WTC11 (cell line): ENCODE measurements at regions not wholly inside any gene's neighbourhood (a gene's known extent, or its start where the extent isn't known, plus 50 kb on each side); places are given as distances from the start of the nearest gene placed in this dataset.

Source experiments
- ATAC-seq: fragments of 200-7000 bp; cut with Tn5 transposase; 2 replicates; pipeline ENCODE4 v1.10.0; 2021; ENCODE audit warnings: mild to moderate bottlenecking, moderate library complexity
- CTCF ChIA-PET: fragments of 300-600 bp; sonication (Branson Sonifier 250); formaldehyde crosslinking; loops from one replicate; lab custom pipeline; 2021; ENCODE audit warnings: antibody characterized with exemption; lab: Charles Lee
- POLR2A ChIA-PET: fragments of 350-600 bp; sonication (Branson Sonifier 250); formaldehyde crosslinking; loops from one replicate; lab custom pipeline; 2021; ENCODE audit warnings: antibody characterized with exemption; lab: Charles Lee
- DNase-seq: peaks from one replicate; pipeline ENCODE4 v3.0.0; 2021; ENCODE audit warnings: low spot score
- H3K27ac Mint-ChIP-seq: 2 replicates; pipeline ENCODE4 v1.8.0; 2021; ENCODE audit warnings: mixed read lengths
- H3K27me3 Mint-ChIP-seq: 2 replicates; pipeline ENCODE4 v1.8.0; 2021; ENCODE audit warnings: low read depth, mild to moderate bottlenecking, moderate library complexity, mixed read lengths
- H3K36me3 Mint-ChIP-seq: 2 replicates; pipeline ENCODE4 v1.8.0; 2021; ENCODE audit warnings: mixed read lengths
- H3K4me1 Mint-ChIP-seq: 2 replicates; pipeline ENCODE4 v1.8.0; 2022; ENCODE audit warnings: mixed read lengths
- H3K4me3 Mint-ChIP-seq: 2 replicates; pipeline ENCODE4 v1.8.0; 2021; ENCODE audit warnings: mild to moderate bottlenecking, moderate library complexity, mixed read lengths
- H3K9me3 Mint-ChIP-seq: 2 replicates; pipeline ENCODE4 v1.8.0; 2021; ENCODE audit warnings: mixed read lengths
- CREM ChIP-seq: sonication (generic); formaldehyde crosslinking; IDR thresholded peaks from 2 replicates; pipeline ENCODE4 v1.8.1; 2022; ENCODE audit warnings: mild to moderate bottlenecking, missing genetic modification reagents, moderate library complexity
- GABPB1 ChIP-seq: sonication (generic); formaldehyde crosslinking; IDR thresholded peaks from 2 replicates; pipeline ENCODE4 v1.8.1; 2023; ENCODE audit warnings: mild to moderate bottlenecking, missing genetic modification reagents
- GTF2I ChIP-seq: fragments of 250-450 bp; sonication (Bioruptor Pico); conservative IDR thresholded peaks from 2 replicates; pipeline ENCODE4 v1.4.0; 2021; ENCODE audit warnings: mild to moderate bottlenecking
- IRF2 ChIP-seq: sonication (generic); formaldehyde crosslinking; IDR thresholded peaks from 2 replicates; pipeline ENCODE4 v1.8.0; 2022; ENCODE audit warnings: low read depth, missing genetic modification reagents, borderline replicate concordance
- MXD4 ChIP-seq: fragments of 250-450 bp; sonication (Bioruptor Pico); IDR thresholded peaks from 2 replicates; pipeline ENCODE4 v1.8.0; 2021; ENCODE audit warnings: mild to moderate bottlenecking, moderate library complexity, borderline replicate concordance
- TCF7 ChIP-seq: sonication (generic); formaldehyde crosslinking; IDR thresholded peaks from 2 replicates; pipeline ENCODE4 v1.8.0; 2022; ENCODE audit warnings: mild to moderate bottlenecking, low read depth, missing genetic modification reagents, moderate library complexity
- ZNF232 ChIP-seq: sonication (generic); formaldehyde crosslinking; IDR thresholded peaks from 2 replicates; pipeline ENCODE4 v1.8.0; 2022; ENCODE audit warnings: mild to moderate bottlenecking, missing genetic modification reagents
- ZNF416 ChIP-seq: fragments of 250-450 bp; sonication (Bioruptor Pico); IDR thresholded peaks from 2 replicates; pipeline ENCODE4 v1.9.0; 2021; ENCODE audit warnings: mild to moderate bottlenecking, inconsistent platforms
- TF ChIP-seq, protein P1 (sequence below): fragments of 250-450 bp; sonication (Bioruptor Pico); conservative IDR thresholded peaks from 2 replicates; pipeline ENCODE4 v1.9.0; 2021; ENCODE audit warnings: mild to moderate bottlenecking
- TF ChIP-seq, protein P2 (sequence below): sonication (generic); formaldehyde crosslinking; IDR thresholded peaks from 2 replicates; pipeline ENCODE4 v1.8.1; 2022; ENCODE audit warnings: mild to moderate bottlenecking, moderate library complexity, missing genetic modification reagents
- TF ChIP-seq, protein P3 (sequence below): fragments of 250-450 bp; sonication (Bioruptor Pico); IDR thresholded peaks from 2 replicates; pipeline ENCODE4 v1.8.0; 2021; ENCODE audit warnings: mild to moderate bottlenecking
- TF ChIP-seq, protein P4 (sequence below): sonication (generic); formaldehyde crosslinking; IDR thresholded peaks from 2 replicates; pipeline ENCODE4 v1.8.1; 2023; ENCODE audit warnings: mild to moderate bottlenecking, moderate library complexity, missing genetic modification reagents
- TF ChIP-seq, protein P5 (sequence below): sonication (generic); formaldehyde crosslinking; IDR thresholded peaks from 2 replicates; pipeline ENCODE4 v1.8.1; 2023; ENCODE audit warnings: mild to moderate bottlenecking, missing genetic modification reagents, borderline replicate concordance
- TF ChIP-seq, protein P6 (sequence below): fragments of 200-600 bp; IDR thresholded peaks from 2 replicates; pipeline ENCODE4 v1.8.0; 2022; ENCODE audit warnings: antibody characterized with exemption
- TF ChIP-seq, protein P7 (sequence below): sonication (generic); formaldehyde crosslinking; IDR thresholded peaks from 2 replicates; pipeline ENCODE4 v1.8.0; 2022; ENCODE audit warnings: mild to moderate bottlenecking, missing genetic modification reagents

DNA sequence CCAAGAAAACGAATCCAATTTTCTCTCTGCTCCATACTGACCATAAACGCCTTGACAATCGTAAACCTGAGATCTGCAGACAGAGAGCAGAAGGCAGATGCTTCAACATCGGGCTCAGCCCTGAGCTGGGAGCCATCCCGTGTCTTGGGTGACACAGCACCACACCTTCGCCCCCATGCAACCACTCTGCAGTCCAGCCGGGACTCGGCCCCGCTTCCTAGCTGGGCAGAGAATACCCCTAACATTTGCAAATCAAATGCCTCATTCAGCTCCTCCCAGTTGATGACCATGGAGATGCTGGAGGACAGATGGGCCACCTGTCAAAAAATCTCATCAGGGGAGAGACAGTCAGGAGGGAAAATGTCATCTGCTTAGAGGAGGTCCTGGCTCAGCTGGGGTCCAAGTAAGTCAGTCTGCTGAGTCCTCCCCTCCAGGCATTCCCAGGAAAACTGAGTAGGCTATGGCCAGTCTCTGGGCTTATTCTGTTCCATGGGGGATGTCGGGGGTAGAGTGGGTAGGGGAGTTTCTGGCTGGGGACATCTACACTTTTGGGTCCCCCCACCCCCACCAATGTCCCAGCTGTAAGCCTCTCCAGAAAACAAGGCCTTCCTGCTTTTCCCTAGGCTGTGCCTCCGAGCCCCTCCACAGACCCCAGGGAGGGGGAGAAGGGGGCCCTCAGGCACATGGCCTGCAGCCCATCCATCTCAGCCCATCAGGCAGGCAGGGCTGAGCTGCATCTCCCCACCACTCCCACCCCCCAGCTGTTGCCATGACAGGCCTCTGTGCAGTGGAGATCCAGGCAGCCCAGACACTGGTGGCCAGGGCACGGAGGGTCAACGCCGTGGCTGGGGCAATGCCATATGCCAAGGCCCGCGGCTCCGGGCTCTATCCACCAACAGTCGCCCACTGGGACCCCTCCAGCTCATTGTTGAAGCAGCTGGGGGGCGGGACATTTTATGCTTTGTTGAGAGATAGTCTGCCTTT lies 158.6 kb downstream of the AXIN2 start:
- ChIA-PET CTCF (no interaction called here), POLR2A (no interaction called here)
- Mint-ChIP-seq H3K9me3 (no peaks in the 10 kb centered on the region; the same call in 1 of the 2 replicates), H3K36me3 (no peaks in the 10 kb centered on the region), H3K27me3 (no peaks in the 10 kb centered on the region), H3K27ac (no peak overlapping the region), H3K4me3 (no peak overlapping the region), H3K4me1 (peaks cover 14% of the 10 kb centered on the region)
- no peak for DNase-seq
- no peak for ATAC-seq
- TF ChIP-seq, protein P1, sequence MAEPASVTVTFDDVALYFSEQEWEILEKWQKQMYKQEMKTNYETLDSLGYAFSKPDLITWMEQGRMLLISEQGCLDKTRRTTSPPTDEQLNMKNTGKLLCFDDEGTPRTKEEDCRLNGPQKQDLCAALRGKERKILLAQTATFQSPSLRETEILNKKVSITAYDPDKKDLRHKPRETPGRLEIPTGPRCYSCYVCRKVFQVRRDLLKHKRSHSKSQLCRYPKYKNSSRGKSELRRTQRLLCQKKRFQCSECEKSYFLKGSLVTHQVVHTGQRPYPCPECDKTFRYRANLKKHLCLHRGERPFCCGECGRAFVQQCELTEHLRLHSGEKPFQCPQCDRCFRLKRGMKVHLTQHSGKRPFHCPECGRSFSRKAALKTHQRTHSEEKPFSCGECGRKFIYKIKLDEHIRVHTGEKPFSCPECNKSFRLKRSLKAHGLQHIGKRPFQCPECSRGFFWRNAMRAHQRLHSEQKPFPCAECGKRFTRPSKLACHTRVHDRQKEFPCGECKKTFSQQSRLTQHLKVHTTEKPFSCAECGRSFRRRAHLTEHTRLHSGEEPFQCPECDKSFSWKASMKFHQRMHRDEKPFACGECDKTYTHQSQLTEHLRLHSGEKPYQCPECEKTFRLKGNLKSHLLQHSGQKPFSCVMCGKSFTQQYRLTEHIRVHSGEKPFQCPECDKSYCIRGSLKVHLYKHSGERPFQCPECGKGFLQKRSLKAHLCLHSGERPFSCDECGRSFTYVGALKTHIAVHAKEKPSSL (CRISPR knock-in tag): no peak
- TF ChIP-seq ZNF232 (no peak), GTF2I (no peak), TCF7 (CRISPR knock-in tag) (no peak)
- TF ChIP-seq, protein P2, sequence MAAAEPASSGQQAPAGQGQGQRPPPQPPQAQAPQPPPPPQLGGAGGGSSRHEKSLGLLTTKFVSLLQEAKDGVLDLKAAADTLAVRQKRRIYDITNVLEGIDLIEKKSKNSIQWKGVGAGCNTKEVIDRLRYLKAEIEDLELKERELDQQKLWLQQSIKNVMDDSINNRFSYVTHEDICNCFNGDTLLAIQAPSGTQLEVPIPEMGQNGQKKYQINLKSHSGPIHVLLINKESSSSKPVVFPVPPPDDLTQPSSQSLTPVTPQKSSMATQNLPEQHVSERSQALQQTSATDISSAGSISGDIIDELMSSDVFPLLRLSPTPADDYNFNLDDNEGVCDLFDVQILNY: no peak
- TF ChIP-seq, protein P3, sequence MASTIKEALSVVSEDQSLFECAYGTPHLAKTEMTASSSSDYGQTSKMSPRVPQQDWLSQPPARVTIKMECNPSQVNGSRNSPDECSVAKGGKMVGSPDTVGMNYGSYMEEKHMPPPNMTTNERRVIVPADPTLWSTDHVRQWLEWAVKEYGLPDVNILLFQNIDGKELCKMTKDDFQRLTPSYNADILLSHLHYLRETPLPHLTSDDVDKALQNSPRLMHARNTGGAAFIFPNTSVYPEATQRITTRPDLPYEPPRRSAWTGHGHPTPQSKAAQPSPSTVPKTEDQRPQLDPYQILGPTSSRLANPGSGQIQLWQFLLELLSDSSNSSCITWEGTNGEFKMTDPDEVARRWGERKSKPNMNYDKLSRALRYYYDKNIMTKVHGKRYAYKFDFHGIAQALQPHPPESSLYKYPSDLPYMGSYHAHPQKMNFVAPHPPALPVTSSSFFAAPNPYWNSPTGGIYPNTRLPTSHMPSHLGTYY: no peak
- TF ChIP-seq, protein P4, sequence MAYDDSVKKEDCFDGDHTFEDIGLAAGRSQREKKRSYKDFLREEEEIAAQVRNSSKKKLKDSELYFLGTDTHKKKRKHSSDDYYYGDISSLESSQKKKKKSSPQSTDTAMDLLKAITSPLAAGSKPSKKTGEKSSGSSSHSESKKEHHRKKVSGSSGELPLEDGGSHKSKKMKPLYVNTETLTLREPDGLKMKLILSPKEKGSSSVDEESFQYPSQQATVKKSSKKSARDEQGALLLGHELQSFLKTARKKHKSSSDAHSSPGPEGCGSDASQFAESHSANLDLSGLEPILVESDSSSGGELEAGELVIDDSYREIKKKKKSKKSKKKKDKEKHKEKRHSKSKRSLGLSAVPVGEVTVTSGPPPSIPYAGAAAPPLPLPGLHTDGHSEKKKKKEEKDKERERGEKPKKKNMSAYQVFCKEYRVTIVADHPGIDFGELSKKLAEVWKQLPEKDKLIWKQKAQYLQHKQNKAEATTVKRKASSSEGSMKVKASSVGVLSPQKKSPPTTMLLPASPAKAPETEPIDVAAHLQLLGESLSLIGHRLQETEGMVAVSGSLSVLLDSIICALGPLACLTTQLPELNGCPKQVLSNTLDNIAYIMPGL (CRISPR knock-in tag): no peak
- TF ChIP-seq, protein P5, sequence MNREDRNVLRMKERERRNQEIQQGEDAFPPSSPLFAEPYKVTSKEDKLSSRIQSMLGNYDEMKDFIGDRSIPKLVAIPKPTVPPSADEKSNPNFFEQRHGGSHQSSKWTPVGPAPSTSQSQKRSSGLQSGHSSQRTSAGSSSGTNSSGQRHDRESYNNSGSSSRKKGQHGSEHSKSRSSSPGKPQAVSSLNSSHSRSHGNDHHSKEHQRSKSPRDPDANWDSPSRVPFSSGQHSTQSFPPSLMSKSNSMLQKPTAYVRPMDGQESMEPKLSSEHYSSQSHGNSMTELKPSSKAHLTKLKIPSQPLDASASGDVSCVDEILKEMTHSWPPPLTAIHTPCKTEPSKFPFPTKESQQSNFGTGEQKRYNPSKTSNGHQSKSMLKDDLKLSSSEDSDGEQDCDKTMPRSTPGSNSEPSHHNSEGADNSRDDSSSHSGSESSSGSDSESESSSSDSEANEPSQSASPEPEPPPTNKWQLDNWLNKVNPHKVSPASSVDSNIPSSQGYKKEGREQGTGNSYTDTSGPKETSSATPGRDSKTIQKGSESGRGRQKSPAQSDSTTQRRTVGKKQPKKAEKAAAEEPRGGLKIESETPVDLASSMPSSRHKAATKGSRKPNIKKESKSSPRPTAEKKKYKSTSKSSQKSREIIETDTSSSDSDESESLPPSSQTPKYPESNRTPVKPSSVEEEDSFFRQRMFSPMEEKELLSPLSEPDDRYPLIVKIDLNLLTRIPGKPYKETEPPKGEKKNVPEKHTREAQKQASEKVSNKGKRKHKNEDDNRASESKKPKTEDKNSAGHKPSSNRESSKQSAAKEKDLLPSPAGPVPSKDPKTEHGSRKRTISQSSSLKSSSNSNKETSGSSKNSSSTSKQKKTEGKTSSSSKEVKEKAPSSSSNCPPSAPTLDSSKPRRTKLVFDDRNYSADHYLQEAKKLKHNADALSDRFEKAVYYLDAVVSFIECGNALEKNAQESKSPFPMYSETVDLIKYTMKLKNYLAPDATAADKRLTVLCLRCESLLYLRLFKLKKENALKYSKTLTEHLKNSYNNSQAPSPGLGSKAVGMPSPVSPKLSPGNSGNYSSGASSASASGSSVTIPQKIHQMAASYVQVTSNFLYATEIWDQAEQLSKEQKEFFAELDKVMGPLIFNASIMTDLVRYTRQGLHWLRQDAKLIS (CRISPR knock-in tag): no peak

DNA sequence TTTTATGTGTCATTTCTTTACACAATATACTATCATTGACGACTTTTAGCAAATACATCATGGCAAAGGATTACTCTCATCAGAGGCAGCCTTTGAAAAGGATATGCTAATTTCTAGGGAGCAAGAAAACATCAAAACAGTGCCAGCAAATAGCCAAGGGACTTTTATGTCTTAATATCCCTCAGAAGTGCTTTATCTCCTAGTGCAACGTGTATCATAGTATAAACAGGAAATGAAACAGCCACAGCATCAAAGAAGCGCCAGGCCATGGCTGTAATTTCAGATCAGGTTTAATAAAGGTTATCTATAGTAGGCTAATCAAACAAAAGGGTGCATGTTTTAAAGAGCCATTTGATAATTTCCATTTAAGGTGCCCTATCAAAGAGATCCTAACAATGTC lies 159.9 kb downstream of the AXIN2 start:
- no peaks in the 10 kb centered on the region; the same call in 1 of the 2 replicates for H3K9me3 Mint-ChIP-seq
- H3K27me3 Mint-ChIP-seq: no peaks in the 10 kb centered on the region
- no peak overlapping the region for H3K4me3 Mint-ChIP-seq
- H3K36me3 Mint-ChIP-seq: no peaks in the 10 kb centered on the region
- DNase-seq (no peak), ATAC-seq (no peak)
- H3K27ac Mint-ChIP-seq: no peak overlapping the region
- peaks cover 14% of the 10 kb centered on the region for H3K4me1 Mint-ChIP-seq
- CTCF ChIA-PET: no interaction called here
- POLR2A ChIA-PET: no interaction called here
- TF ChIP-seq, protein P6, sequence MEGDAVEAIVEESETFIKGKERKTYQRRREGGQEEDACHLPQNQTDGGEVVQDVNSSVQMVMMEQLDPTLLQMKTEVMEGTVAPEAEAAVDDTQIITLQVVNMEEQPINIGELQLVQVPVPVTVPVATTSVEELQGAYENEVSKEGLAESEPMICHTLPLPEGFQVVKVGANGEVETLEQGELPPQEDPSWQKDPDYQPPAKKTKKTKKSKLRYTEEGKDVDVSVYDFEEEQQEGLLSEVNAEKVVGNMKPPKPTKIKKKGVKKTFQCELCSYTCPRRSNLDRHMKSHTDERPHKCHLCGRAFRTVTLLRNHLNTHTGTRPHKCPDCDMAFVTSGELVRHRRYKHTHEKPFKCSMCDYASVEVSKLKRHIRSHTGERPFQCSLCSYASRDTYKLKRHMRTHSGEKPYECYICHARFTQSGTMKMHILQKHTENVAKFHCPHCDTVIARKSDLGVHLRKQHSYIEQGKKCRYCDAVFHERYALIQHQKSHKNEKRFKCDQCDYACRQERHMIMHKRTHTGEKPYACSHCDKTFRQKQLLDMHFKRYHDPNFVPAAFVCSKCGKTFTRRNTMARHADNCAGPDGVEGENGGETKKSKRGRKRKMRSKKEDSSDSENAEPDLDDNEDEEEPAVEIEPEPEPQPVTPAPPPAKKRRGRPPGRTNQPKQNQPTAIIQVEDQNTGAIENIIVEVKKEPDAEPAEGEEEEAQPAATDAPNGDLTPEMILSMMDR: no peak
- TF ChIP-seq ZNF416 (CRISPR knock-in tag): no peak
- TF ChIP-seq CREM (CRISPR knock-in tag): no peak
- TF ChIP-seq, protein P7, sequence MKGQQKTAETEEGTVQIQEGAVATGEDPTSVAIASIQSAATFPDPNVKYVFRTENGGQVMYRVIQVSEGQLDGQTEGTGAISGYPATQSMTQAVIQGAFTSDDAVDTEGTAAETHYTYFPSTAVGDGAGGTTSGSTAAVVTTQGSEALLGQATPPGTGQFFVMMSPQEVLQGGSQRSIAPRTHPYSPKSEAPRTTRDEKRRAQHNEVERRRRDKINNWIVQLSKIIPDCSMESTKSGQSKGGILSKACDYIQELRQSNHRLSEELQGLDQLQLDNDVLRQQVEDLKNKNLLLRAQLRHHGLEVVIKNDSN (CRISPR knock-in tag): no peak
- no peak for TF ChIP-seq IRF2 (CRISPR knock-in tag)
- TF ChIP-seq, protein P5 (CRISPR knock-in tag): no peak
- no peak for TF ChIP-seq MXD4
- no peak for TF ChIP-seq GABPB1 (CRISPR knock-in tag)
